ENCODE measurements at regions not wholly inside any gene's neighbourhood (a gene's known extent, or its start where the extent isn't known, plus 50 kb on each side); places are given as distances from the start of the nearest gene placed in this dataset.

DNA sequence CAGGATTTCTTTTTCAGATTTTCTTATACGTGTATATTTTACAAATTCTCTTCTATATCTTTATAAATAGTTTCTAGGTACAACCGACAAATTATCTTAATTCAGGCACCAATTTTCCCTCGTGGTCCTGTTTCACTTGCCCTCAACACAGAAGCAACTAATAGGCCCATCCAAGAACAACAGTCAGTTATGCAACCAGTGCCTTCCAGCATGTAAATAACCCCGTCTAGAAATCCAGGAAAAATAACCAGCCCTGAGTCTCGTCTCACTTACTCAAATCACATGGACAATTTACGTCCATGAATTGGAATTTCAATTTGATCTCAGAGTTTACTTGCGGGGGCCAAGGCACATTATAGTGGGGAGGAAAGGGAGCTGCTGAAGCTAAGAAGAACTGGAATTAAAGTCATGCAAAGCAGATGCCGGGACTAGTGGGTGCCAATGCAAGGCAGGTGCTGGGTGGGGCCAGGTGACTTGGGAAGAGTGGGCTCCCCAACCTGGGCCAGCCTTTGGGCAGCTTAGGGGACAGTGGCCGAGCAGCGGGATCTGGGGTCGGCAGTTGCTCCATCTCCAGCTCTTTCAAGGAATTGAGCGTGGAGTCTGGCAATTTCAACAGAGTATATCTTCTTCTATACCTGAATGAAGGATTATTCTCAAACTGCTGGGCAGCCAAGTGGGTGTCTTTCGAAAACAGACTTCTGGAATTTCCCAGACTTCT is 121.7 kb downstream of the EDN3 start:
- no peaks in the 10 kb centered on the region for H3K27me3 ChIP-seq
- TF ChIP-seq EP300 (IDR thresholded peaks at IDR 0.05), result no peak
- TF ChIP-seq, protein P1, sequence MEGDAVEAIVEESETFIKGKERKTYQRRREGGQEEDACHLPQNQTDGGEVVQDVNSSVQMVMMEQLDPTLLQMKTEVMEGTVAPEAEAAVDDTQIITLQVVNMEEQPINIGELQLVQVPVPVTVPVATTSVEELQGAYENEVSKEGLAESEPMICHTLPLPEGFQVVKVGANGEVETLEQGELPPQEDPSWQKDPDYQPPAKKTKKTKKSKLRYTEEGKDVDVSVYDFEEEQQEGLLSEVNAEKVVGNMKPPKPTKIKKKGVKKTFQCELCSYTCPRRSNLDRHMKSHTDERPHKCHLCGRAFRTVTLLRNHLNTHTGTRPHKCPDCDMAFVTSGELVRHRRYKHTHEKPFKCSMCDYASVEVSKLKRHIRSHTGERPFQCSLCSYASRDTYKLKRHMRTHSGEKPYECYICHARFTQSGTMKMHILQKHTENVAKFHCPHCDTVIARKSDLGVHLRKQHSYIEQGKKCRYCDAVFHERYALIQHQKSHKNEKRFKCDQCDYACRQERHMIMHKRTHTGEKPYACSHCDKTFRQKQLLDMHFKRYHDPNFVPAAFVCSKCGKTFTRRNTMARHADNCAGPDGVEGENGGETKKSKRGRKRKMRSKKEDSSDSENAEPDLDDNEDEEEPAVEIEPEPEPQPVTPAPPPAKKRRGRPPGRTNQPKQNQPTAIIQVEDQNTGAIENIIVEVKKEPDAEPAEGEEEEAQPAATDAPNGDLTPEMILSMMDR (IDR thresholded peaks at IDR 0.05), result no peak
- no peak overlapping the region for H3K4me3 ChIP-seq
- WGBS, 2 donors, result 59 to 66% methylated on average over 13 of the region's 13 CpGs
- H3K9me3 ChIP-seq, result no peaks in the 10 kb centered on the region
- DNase-seq (ENCODE audit: low spot score in 2 of 2), result no peak
- no peaks in the 10 kb centered on the region for H3K36me3 ChIP-seq
- H3K27ac ChIP-seq, result no peak overlapping the region
- H3K4me1 ChIP-seq, result peaks cover 0 to 10% (median 0%) of the 10 kb centered on the region in 4 donors

DNA sequence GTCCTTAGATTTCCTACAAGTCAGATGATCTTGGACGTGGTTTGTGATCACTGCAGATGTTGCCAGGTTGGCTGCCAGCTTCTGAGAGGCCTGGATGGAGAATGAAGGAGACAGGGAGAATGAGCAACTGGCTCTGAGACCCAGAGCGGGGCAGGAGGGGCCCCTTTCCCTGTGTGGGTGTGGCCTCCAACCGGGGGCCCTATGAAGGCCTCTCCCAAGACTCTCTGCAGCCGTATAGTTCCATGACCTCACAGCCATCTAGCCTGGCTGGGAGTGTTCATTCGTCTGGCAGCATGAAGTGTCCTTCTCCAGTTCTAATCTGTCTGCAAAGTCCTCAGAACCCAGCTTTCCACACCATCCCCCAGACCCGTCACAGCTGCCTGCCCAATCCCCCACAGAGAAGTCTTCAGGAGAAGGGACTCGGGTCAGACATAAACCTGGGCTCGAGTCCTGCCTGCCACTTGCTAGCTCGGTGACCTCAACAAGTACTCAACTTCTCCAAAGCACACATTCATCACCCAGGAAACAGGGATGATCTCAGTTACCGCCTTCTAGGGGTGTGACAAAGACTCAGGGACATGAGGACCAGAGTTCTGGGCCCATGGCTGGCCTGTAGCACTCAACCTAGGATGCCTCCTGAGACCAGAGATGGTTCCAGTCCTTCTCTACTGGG is 122.6 kb downstream of the EDN3 start:
- Histone ChIP-seq H3K4me3 (no peak overlapping the region), H3K36me3 (no peaks in the 10 kb centered on the region), H3K4me1 (peaks cover 0 to 10% (median 0%) of the 10 kb centered on the region in 4 donors), H3K27ac (no peak overlapping the region), H3K27me3 (no peaks in the 10 kb centered on the region), H3K9me3 (no peaks in the 10 kb centered on the region)
- 65 to 67% methylated on average over 9 to 10 of the region's 10 CpGs for WGBS, 2 donors
- DNase-seq (ENCODE audit: low spot score in 2 of 2), result no peak
- TF ChIP-seq EP300 (IDR thresholded peaks at IDR 0.05), result no peak
- TF ChIP-seq, protein P1 (IDR thresholded peaks at IDR 0.05), result no peak
- TF ChIP-seq POLR2A (IDR thresholded peaks at IDR 0.05), result no peak

DNA sequence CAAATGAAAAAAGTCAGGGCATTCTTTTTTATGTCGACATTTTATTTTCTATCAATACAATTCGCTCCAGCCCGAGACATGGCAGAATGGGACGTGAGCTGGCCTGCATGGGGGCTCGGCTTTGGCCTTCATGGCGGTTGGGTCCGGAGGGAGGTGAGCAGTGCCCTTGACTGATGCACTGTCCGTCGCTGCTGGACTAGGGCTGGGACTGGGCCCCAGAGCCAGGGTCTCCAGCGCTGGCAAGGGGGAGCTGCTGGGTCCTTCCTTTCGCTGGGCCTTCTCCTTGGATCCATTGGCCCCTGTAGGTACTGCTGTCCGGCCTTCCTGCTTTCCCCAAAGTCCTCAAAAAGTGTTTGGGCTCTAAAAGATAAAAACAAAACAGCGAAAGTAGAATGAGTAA is 124.6 kb downstream of the EDN3 start:
- H3K27me3 ChIP-seq, result no peaks in the 10 kb centered on the region
- no peaks in the 10 kb centered on the region for H3K36me3 ChIP-seq
- TF ChIP-seq EP300 (IDR thresholded peaks at IDR 0.05), result no peak
- TF ChIP-seq, protein P1 (IDR thresholded peaks at IDR 0.05), result no peak
- TF ChIP-seq POLR2A (IDR thresholded peaks at IDR 0.05), result no peak
- no peak for DNase-seq (ENCODE audit: low spot score in 2 of 2)
- H3K4me3 ChIP-seq, result no peak overlapping the region
- peaks cover 0 to 10% (median 0%) of the 10 kb centered on the region in 4 donors for H3K4me1 ChIP-seq
- 65 to 80% methylated on average over 13 of the region's 13 CpGs for WGBS, 2 donors
- H3K27ac ChIP-seq, result no peak overlapping the region
- no peaks in the 10 kb centered on the region for H3K9me3 ChIP-seq

DNA sequence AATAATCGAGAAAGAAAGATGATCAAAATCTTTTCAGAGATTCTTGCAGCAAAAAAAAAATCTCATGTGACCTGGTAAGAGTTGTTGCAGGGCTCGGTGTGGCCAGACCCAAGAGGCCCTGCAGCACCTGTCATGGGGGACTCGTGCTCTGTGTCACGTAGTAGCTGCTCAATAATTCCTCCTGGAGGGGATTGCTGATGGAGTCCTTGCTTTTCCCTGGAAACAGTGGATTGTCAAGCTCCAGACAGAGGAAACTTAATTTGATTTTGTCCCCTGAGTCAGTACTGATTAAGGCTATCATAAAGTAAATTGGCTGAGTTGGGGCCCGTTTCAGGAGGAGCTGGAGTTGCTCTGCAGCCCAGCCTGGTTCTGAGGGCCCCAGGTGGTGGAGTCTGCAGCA is 125.2 kb downstream of the EDN3 start:
- H3K4me3 ChIP-seq, result no peak overlapping the region

DNA sequence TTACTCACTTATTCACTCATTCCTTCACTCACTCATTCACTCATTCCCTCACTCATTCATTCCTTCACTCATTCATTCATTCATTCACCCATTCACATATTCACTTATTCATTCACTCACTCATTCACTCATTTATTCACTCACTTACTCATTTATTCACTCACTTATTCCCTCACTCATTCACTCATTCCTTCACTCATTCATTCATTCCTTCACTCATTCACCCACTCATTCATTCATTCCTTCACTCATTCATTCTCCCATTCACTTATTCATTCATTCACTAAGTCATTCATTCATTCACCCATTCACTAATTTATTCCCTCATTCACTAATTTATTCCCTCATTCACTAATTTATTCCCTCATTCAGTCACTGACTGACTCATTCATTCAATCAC is 127.6 kb downstream of the EDN3 start:
- peaks cover 0 to 7% of the 10 kb centered on the region in 2 donors for H3K27me3 ChIP-seq
- no peak for DNase-seq (ENCODE audit: low spot score in 2 of 2)
- H3K4me3 ChIP-seq, result no peak overlapping the region
- H3K36me3 ChIP-seq, result no peaks in the 10 kb centered on the region
- no peak overlapping the region for H3K27ac ChIP-seq
- no peak for TF ChIP-seq POLR2A (IDR thresholded peaks at IDR 0.05)
- TF ChIP-seq, protein P1 (IDR thresholded peaks at IDR 0.05), result no peak
- no peak for TF ChIP-seq EP300 (IDR thresholded peaks at IDR 0.05)
- H3K4me1 ChIP-seq, result no peaks in the 10 kb centered on the region
- H3K9me3 ChIP-seq, result no peaks in the 10 kb centered on the region

More for the DNA sequence above, 125.2 kb downstream of the EDN3 start:
- Histone ChIP-seq H3K27ac (no peak overlapping the region), H3K9me3 (no peaks in the 10 kb centered on the region), H3K27me3 (no peaks in the 10 kb centered on the region), H3K36me3 (no peaks in the 10 kb centered on the region), H3K4me1 (peaks cover 0 to 10% (median 0%) of the 10 kb centered on the region in 4 donors)
- DNase-seq (ENCODE audit: low spot score in 2 of 2), result no peak
- TF ChIP-seq EP300 (IDR thresholded peaks at IDR 0.05) (no peak), POLR2A (IDR thresholded peaks at IDR 0.05) (no peak)
- 85 to 92% methylated on average over 5 of the region's 5 CpGs for WGBS, 2 donors

Data from tibial nerve (tissue), 4 donors.